ENCODE measurements at regions not wholly inside any gene's neighbourhood (a gene's known extent, or its start where the extent isn't known, plus 50 kb on each side); places are given as distances from the start of the nearest gene placed in this dataset.

DNA sequence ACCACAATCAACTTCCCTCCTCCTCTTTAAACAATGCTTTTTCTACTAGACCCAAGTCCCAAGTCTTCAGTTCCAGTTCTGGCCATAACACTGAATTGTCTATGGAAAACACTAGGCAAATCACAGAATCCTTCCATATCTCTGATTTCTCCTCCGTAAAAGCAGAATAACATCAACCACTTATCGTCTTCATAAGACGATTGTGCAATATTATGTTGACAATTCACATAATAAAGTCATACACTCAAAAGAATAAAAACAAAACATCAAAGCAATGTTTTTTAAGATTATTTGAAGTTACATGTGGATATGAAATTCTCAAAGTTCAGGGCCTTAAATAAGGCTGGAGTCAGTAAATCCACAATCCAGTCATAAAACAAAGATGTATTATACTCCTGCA, 84.4 kb downstream of the MTERF1 start:
- TF ChIP-seq, protein P1, sequence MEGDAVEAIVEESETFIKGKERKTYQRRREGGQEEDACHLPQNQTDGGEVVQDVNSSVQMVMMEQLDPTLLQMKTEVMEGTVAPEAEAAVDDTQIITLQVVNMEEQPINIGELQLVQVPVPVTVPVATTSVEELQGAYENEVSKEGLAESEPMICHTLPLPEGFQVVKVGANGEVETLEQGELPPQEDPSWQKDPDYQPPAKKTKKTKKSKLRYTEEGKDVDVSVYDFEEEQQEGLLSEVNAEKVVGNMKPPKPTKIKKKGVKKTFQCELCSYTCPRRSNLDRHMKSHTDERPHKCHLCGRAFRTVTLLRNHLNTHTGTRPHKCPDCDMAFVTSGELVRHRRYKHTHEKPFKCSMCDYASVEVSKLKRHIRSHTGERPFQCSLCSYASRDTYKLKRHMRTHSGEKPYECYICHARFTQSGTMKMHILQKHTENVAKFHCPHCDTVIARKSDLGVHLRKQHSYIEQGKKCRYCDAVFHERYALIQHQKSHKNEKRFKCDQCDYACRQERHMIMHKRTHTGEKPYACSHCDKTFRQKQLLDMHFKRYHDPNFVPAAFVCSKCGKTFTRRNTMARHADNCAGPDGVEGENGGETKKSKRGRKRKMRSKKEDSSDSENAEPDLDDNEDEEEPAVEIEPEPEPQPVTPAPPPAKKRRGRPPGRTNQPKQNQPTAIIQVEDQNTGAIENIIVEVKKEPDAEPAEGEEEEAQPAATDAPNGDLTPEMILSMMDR (IDR thresholded peaks at IDR 0.05) = no peak
- TF ChIP-seq POLR2A (IDR thresholded peaks at IDR 0.05) (no peak), EP300 (IDR thresholded peaks at IDR 0.05) (no peak)
